Kidney epithelial cell (primary cell): ENCODE measurements at regions not wholly inside any gene's neighbourhood (a gene's known extent, or its start where the extent isn't known, plus 50 kb on each side); places are given as distances from the start of the nearest gene placed in this dataset.

Experiments used
- DNase-seq: peaks from one replicate; pipeline ENCODE4 v3.0.0-alpha.2; 2010; ENCODE audit warnings: low read depth
- H3K27me3 ChIP-seq: 2 replicates; pipeline ENCODE4 v1.6.0; 2011; ENCODE audit warnings: low read length; ENCODE audit not compliant: control insufficient read depth, insufficient read depth
- H3K36me3 ChIP-seq: 2 replicates; pipeline ENCODE4 v1.5.1; 2011; ENCODE audit warnings: low read length; ENCODE audit not compliant: control insufficient read depth, insufficient read depth
- H3K4me3 ChIP-seq: 2 replicates; pipeline ENCODE4 v1.5.1; 2011; ENCODE audit warnings: low read depth, mild to moderate bottlenecking, control low read depth, low read length
- CTCF ChIP-seq: IDR thresholded peaks from 2 replicates; pipeline ENCODE4 v1.5.1; 2011; ENCODE audit warnings: mild to moderate bottlenecking, moderate library complexity, low read length, control low read depth, inconsistent platforms; ENCODE audit not compliant: insufficient read depth, poor library complexity, severe bottlenecking

DNA sequence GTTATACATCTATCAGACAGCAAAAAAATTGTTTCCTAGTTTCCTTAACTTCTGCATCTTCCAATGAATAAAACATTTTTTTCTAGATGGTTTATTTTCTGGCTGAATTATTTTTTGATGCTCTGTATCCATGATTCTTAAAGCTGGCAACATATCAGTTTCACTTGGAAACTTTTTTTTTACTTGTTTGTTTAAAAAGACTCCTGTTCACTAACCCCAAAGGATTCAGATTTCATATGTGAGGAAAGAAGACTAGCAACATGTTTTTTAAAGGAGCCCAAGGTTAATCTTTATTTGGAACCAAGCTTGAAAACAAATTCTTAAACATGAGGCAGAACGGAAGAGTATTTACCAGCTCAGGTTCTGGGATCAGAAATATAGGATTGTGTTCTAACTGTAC is 632.3 kb downstream of the SLITRK6 start:
- no peak for DNase-seq
- no peak for TF ChIP-seq CTCF
- H3K4me3 ChIP-seq: no peak overlapping the region
- no peaks in the 10 kb centered on the region for H3K27me3 ChIP-seq
- H3K36me3 ChIP-seq: no peaks in the 10 kb centered on the region

- no peak for DNase-seq
- Histone ChIP-seq H3K4me3 (no peak overlapping the region), H3K36me3 (no peaks in the 10 kb centered on the region), H3K27me3 (no peaks in the 10 kb centered on the region)
- TF ChIP-seq CTCF: no peak
Observed at GRCh38 chr13:85163063-85163462, 636.2 kb downstream of the SLITRK6 start.

DNA sequence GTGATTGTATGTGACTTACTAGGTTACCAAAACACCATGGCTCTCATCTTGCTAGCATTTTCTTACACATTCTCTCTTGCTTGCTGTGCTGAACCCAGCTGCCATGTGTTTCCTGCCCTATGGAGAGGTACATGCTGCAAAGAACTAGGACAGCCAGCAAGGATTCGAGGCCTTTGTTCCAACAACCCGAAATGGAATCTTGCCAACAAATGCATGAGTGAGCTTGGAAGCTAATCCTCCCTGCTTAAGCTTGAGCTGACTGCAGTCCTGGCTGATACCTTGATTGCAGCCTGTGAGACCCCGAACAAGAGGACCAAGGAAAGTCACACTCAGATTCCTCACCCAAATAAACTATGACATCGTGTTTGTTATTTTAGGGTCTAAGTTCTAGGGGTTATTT is 651.2 kb downstream of the SLITRK6 start:
- TF ChIP-seq CTCF: no peak
- Histone ChIP-seq H3K4me3 (no peak overlapping the region), H3K27me3 (no peaks in the 10 kb centered on the region), H3K36me3 (no peaks in the 10 kb centered on the region)
- DNase-seq: peak; percentile 19

DNA sequence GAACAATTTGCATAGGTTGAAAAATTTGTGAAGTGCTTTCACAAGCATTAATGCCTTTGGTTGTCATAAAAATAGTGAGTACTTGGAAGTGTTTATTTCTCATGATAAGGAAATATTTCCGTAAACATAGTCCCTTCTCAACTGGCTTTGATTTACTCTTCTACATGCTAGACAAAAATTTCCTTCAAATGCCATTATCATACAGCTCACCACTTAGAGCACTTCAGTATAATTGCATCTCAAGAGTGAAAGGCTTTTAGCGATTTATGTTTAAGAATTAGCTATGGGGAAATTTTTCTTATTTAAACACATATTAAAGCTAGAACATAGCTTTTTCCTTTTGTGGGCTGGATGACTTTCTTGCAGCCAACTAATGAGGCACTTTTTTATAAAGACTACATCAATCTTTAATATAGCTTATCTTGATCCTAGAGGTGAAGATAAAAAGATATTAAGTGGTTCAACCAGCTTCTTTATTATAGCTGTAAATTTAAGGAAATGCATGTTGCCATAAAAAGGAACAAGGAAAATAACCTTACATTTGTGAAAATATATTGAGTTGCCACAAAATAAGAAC is 656.8 kb downstream of the SLITRK6 start:
- DNase-seq: no peak
- TF ChIP-seq CTCF: no peak
- Histone ChIP-seq H3K36me3 (no peaks in the 10 kb centered on the region), H3K4me3 (no peak overlapping the region), H3K27me3 (no peaks in the 10 kb centered on the region)

DNA sequence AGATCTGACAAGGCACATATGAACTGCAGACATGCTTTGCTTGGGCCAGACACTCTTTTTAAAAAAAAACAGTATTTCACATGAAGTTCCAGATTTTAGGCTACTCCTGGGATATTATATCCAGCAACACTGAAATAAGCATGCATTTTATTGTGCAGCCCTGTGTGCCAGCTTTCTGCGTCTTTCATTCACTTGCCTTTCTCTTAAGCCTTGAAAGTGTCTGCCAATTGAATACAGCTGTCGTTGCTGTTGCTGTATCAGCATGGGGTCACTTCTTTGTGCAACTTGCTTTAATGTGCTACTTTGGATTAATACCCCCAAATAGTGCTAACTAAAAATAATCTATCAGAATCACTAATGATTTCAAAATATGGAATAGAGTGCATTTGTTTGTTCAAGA is 657.8 kb downstream of the SLITRK6 start:
- TF ChIP-seq CTCF: no peak
- H3K4me3 ChIP-seq: no peak overlapping the region
- H3K36me3 ChIP-seq: no peaks in the 10 kb centered on the region
- H3K27me3 ChIP-seq: no peaks in the 10 kb centered on the region
- no peak for DNase-seq

- Histone ChIP-seq H3K4me3 (no peak overlapping the region), H3K36me3 (no peaks in the 10 kb centered on the region), H3K27me3 (no peaks in the 10 kb centered on the region)
- peak; percentile 12 for DNase-seq
- no peak for TF ChIP-seq CTCF
Observed at GRCh38 chr13:85140192-85140591, 659.0 kb downstream of the SLITRK6 start.
